Peyer's patch (tissue), 4 donors: ENCODE measurements at regions not wholly inside any gene's neighbourhood (a gene's known extent, or its start where the extent isn't known, plus 50 kb on each side); places are given as distances from the start of the nearest gene placed in this dataset.

Experiments
- DNase-seq, 3 donors: peaks; one replicate each; pipeline ENCODE4 v3.0.0-alpha.2; 2017 to 2019
- H3K27ac ChIP-seq, 4 donors: fragments of 200-600 bp; sonication (generic); one replicate each; pipeline ENCODE4 v1.5.1; 2016 to 2019
- H3K27me3 ChIP-seq, 2 donors: fragments of 200-600 bp; sonication (generic); one replicate each; pipeline ENCODE4 v1.5.1; 2019
- H3K36me3 ChIP-seq, 3 donors: fragments of 200-600 bp; sonication (generic); one replicate each; pipeline ENCODE4 v1.5.1; 2016 to 2019
- H3K4me1 ChIP-seq, 4 donors: fragments of 200-600 bp; sonication (generic); one replicate each; pipeline ENCODE4 v1.5.1; 2016 to 2019
- H3K4me3 ChIP-seq, 4 donors: fragments of 200-600 bp; sonication (generic); 1 replicate in 3 of 4; 2 replicates in 1 of 4; pipeline ENCODE4 v1.5.1; 2016 to 2019; ENCODE audit warnings: mild to moderate bottlenecking in 1 of 4
- H3K9me3 ChIP-seq, 4 donors: fragments of 200-600 bp; sonication (generic); one replicate each; pipeline ENCODE4 v1.5.1; 2016 to 2019; ENCODE audit warnings: mild to moderate bottlenecking in 1 of 4
- POLR2A ChIP-seq, 2 donors: fragments of 450-650 bp; IDR thresholded peaks; one replicate each; pipeline ENCODE4 v1.5.1; 2017; ENCODE audit warnings: antibody characterized with exemption in 2 of 2, mild to moderate bottlenecking in 2 of 2, moderate library complexity in 2 of 2
- TF ChIP-seq, protein P1 (sequence below), 6 experiments: fragments of 450-650 bp in 4 of 6; fragments of 200-600 bp in 2 of 6; sonication (generic) in 1 of 6; IDR thresholded peaks; one replicate each; pipeline ENCODE4 v1.5.1; 2017 to 2019; ENCODE audit warnings: antibody characterized with exemption in 6 of 6, mild to moderate bottlenecking in 3 of 6, moderate library complexity in 1 of 6

- H3K27ac ChIP-seq: no peak overlapping the region
- H3K9me3 ChIP-seq: no peaks in the 10 kb centered on the region
- no peaks in the 10 kb centered on the region for H3K36me3 ChIP-seq
- TF ChIP-seq, protein P1, sequence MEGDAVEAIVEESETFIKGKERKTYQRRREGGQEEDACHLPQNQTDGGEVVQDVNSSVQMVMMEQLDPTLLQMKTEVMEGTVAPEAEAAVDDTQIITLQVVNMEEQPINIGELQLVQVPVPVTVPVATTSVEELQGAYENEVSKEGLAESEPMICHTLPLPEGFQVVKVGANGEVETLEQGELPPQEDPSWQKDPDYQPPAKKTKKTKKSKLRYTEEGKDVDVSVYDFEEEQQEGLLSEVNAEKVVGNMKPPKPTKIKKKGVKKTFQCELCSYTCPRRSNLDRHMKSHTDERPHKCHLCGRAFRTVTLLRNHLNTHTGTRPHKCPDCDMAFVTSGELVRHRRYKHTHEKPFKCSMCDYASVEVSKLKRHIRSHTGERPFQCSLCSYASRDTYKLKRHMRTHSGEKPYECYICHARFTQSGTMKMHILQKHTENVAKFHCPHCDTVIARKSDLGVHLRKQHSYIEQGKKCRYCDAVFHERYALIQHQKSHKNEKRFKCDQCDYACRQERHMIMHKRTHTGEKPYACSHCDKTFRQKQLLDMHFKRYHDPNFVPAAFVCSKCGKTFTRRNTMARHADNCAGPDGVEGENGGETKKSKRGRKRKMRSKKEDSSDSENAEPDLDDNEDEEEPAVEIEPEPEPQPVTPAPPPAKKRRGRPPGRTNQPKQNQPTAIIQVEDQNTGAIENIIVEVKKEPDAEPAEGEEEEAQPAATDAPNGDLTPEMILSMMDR (IDR thresholded peaks at IDR 0.05): no peak
- TF ChIP-seq POLR2A (IDR thresholded peaks at IDR 0.05): no peak
- no peaks in the 10 kb centered on the region for H3K27me3 ChIP-seq
- DNase-seq: no peak
- H3K4me3 ChIP-seq: no peak overlapping the region
- no peaks in the 10 kb centered on the region for H3K4me1 ChIP-seq
Observed at GRCh38 chr6:51322505-51322904, 503.8 kb downstream of the TFAP2B start.

DNA sequence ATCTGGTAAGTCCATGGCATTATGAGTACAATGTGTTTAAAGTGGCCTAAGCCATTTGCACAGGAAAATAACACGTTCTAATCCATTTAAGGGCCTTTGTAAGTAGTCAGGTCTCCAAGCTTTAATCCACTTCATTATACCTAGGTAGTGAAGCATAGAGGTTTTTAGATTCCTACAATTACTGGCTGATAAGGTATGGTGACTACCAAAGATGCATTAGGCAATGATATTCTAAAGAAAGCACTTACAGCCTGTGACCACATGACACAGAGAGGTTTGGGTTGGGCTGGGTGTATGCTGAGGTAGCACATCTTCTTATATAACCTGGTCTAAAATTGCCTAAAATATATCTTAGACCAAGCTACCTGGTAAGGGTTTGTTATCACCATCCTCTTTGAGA lies 504.4 kb downstream of the TFAP2B start:
- no peaks in the 10 kb centered on the region for H3K27me3 ChIP-seq
- H3K4me3 ChIP-seq: no peak overlapping the region
- H3K9me3 ChIP-seq: no peaks in the 10 kb centered on the region
- no peaks in the 10 kb centered on the region for H3K4me1 ChIP-seq
- no peaks in the 10 kb centered on the region for H3K36me3 ChIP-seq
- no peak overlapping the region for H3K27ac ChIP-seq
- TF ChIP-seq, protein P1 (IDR thresholded peaks at IDR 0.05): no peak
- TF ChIP-seq POLR2A (IDR thresholded peaks at IDR 0.05): no peak
- no peak for DNase-seq

DNA sequence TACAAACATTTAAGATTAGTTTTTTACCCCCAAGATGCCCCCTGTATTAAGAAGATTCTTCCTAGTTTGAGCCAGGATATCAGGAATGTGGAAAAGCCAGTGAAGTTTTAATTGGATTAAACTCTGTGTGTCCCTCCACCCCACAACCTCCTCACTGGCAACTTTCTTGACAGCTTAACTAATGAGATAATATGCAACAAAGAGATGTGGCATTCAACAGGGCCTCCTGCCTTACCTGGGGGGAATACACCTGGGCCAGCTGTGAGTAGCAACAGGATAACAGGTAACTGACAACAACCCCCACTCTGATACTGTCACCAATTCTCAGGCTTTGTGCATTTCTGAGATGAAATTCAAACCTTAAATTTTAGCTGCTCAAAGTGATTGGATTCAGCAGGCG lies 512.3 kb downstream of the TFAP2B start:
- no peak for TF ChIP-seq POLR2A (IDR thresholded peaks at IDR 0.05)
- TF ChIP-seq, protein P1 (IDR thresholded peaks at IDR 0.05): no peak
- no peak overlapping the region for H3K27ac ChIP-seq
- DNase-seq: no peak
- no peaks in the 10 kb centered on the region for H3K4me1 ChIP-seq
- no peak overlapping the region for H3K4me3 ChIP-seq
- H3K27me3 ChIP-seq: no peaks in the 10 kb centered on the region
- H3K36me3 ChIP-seq: no peaks in the 10 kb centered on the region
- H3K9me3 ChIP-seq: no peaks in the 10 kb centered on the region

DNA sequence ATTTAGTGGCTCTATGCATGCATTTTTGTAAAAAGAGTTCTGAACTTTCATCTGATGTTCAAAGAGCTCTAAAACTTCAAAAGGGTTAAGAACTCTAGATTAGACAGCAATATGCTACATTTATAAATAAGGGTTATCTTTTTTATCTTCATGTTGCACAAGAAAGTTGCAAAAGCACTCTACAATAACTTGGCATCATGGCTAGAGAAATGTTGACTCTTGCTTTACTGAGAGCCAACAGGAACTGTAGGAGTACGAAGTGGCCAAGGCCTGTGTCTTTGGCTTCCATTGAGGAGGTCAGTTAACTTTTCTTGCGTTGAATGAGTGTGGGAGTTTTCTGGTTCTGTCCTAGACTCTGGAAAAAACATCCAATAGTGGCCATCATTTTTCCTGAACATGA lies 516.9 kb downstream of the TFAP2B start:
- Histone ChIP-seq H3K4me3 (no peak overlapping the region), H3K36me3 (no peaks in the 10 kb centered on the region), H3K27me3 (no peaks in the 10 kb centered on the region), H3K9me3 (no peaks in the 10 kb centered on the region), H3K27ac (no peak overlapping the region), H3K4me1 (no peaks in the 10 kb centered on the region)
- no peak for DNase-seq
- TF ChIP-seq, protein P1 (IDR thresholded peaks at IDR 0.05): no peak
- no peak for TF ChIP-seq POLR2A (IDR thresholded peaks at IDR 0.05)

DNA sequence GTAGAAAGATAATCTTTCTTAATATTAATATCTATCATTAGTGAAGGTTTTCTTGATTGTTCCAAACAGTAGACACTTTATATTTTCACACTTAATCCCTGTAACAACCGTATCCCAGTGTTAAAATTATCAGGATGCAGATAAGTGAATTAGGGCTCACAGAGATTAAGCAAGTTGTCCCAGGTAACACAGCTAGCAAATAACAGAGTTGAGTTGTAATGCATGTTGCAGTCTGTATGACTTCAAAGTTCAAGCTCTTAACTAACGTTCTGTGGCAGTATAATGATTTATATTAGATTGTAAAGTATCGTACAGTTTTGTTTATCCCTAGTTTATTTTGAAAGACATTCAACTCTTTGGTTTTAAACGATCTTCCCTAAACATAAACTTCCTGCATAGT lies 517.5 kb downstream of the TFAP2B start:
- TF ChIP-seq, protein P1 (IDR thresholded peaks at IDR 0.05): no peak
- TF ChIP-seq POLR2A (IDR thresholded peaks at IDR 0.05): no peak
- Histone ChIP-seq H3K9me3 (no peaks in the 10 kb centered on the region), H3K4me3 (no peak overlapping the region), H3K27me3 (no peaks in the 10 kb centered on the region), H3K4me1 (no peaks in the 10 kb centered on the region), H3K27ac (no peak overlapping the region), H3K36me3 (no peaks in the 10 kb centered on the region)
- DNase-seq: no peak

DNA sequence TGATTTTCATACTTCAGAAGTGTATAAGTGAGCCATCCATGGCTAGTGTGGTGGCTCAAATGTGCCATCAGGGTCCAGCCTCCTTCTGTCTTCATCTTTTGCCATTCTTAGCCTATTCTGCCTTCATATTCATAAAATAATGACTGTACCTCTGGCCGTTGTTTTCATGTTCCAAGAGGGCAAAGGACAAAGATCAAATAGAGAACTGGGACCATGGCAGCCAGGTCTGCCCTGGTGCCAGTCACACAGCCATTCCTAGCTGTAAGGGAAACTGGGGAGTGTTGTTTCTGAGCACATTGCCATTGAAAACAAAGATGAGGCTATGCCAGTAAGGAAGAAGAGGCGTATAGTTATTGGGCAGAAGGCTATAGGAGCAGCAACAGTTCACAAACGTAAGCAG lies 518.6 kb downstream of the TFAP2B start:
- TF ChIP-seq, protein P1 (IDR thresholded peaks at IDR 0.05): no peak
- TF ChIP-seq POLR2A (IDR thresholded peaks at IDR 0.05): no peak
- no peaks in the 10 kb centered on the region for H3K27me3 ChIP-seq
- no peak overlapping the region for H3K4me3 ChIP-seq
- no peaks in the 10 kb centered on the region for H3K36me3 ChIP-seq
- DNase-seq: no peak
- H3K9me3 ChIP-seq: no peaks in the 10 kb centered on the region
- H3K4me1 ChIP-seq: no peaks in the 10 kb centered on the region
- H3K27ac ChIP-seq: no peak overlapping the region
